LoVo (cell line): ENCODE measurements at regions not wholly inside any gene's neighbourhood (a gene's known extent, or its start where the extent isn't known, plus 50 kb on each side); places are given as distances from the start of the nearest gene placed in this dataset.

ENCODE experiments used
- DNase-seq: peaks from one replicate; pipeline ENCODE4 v3.0.0-alpha.2; 2016; ENCODE audit warnings: low spot score

DNA sequence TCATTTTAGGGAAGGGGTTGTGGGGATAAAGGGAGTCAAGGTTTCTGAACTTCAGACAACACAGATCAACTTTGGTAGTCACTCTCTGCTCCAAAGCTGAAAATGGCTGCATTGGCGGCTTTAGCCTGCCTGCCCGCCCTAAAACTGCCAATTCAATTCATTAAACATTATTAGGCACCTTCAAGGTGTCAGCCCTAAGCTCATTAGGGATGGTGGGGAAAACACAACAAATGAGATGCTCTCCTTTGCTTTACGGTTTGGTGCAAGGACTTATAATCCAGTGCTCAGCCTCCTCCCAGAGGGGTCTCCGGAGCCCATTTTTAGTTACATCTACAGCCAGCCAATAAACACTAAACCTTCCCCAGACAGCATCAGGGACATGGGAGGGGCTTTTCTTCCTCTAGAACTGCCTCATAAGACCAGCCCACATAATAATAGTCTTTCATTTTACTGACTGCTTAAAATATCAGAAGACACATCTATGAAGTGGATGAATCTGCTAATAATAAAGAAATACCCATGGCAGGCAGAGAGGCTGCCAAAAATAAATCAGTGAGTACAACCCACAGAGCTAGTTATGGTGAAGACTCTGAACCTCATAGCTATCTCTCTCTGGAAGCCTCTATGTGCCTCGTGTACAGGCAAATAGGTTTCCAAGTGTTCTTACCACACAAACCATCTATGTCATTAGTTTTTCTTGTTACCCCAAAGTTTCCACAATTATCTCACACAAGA is 102.8 kb upstream of the NCAM1 start:
- no peak for DNase-seq

DNA sequence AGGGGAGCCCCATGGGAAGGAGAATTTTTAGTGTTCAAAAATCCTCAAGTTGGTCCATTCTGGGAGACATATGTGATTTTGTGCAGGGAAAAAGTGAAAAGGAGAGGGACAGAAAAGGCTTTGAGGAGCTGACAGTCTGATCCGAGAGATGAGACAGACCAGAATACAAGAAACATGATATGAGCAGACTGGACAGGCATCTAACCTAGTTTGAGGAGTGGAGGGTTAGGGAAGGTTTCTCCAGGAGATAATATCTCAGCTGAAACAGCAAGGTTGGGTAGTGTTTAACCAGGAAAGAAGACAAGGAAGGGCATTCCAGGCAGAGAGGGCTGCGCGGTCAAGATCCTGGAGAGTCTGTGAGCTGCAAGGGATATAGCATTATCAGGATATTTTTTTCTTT is 101.4 kb upstream of the NCAM1 start:
- no peak for DNase-seq

DNA sequence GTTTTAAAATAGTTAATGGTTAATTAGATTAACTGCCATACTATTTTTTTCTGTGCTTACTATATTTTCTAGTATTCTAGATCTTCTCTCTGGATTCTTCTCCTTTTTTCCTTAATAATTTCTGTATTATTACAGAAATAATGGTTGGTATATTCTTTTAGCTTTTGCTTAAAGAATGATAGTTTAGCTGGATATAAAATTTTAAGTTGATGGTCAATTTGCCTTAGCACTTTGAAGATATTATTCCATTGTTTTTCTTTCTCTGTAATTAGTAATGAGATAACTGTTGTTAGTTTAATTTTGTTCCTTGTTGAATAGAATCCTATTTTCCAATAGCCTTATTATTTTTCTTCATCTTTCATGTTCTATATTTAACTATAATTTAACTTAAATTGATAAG is 99.9 kb upstream of the NCAM1 start:
- no peak for DNase-seq

DNA sequence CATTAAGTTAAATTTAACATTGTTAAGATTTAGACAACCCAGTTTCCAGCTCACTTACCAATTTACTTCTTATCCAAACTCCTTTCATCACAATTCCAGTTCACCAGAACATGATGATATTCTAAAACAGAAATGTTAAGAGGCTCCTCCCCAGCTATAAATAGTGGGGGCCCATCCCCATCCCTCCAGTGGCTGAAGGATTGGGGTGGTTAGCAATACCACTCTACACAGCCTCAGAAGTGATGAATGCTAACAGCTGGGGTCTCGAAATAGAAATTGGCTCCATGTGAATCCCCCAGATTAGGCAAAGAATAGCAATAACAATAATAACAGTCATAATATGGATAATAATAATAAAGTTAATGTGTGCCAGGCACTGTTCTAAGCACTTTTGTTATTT is 97.9 kb upstream of the NCAM1 start:
- DNase-seq: no peak

DNA sequence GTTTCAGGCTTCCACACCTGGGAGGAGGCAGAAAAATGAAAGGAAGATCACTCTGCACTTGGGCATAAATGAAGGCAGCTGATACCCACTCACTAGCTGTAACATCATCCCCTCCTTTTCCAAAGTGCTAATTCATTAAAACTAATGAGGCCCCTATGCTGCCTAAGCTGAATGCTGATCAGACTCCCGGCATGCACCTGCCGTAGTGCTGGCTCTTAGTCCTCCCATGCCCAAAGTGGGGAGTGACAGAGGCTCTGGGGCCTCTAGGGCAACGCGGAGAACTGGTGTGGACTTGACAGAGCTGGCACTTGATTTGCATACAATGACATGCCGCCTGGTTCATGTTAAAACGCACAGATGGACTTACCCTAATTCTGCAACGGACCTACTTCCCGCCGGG is 96.5 kb upstream of the NCAM1 start:
- no peak for DNase-seq

DNA sequence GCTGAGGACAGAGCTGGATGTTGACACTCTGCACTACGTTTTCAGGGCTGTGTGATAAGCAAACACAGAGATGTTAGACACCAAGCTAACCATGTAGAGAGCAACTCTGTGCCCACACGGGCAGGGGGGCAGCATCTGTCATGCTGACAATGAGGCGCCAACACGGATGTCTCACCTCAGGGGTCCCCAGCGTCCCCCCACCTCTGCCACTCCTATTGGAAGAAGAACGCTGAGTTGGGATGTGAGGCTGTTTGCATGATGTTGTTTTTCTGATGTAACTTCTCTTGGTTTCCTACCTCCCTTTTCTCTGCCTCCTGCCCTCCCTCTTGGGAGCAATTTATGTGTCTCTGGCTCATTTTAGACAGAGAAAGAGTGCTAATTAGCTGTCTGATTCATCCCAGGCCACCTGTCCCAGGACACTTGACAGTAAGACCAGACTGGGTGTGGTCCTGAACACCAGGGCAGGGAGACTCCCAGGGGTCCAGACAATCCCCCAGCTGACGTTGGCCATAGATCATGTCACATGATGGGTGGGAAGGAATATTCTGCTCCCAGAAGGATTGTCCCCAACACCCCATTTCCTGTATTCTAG is 89.2 kb upstream of the NCAM1 start:
- no peak for DNase-seq

DNA sequence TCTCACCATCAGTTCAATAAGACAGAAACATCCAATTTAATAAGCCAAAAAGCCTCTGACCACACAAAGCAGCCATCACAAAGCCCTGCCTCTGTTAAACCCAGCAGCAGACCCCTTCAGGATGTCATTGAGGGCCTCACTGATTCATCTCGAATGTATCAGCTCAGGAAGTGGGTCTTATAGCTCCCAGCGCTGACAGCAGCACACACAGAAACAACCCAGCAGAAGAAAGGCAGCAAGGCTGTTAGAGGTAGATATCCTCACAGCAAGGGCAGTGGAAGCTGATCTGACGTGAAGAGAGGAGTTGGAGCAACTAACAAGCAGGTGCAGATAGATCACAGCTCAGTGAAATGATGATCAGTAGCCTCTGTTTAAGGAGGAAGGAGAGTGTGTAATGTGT is 86.2 kb upstream of the NCAM1 start:
- DNase-seq: no peak

DNA sequence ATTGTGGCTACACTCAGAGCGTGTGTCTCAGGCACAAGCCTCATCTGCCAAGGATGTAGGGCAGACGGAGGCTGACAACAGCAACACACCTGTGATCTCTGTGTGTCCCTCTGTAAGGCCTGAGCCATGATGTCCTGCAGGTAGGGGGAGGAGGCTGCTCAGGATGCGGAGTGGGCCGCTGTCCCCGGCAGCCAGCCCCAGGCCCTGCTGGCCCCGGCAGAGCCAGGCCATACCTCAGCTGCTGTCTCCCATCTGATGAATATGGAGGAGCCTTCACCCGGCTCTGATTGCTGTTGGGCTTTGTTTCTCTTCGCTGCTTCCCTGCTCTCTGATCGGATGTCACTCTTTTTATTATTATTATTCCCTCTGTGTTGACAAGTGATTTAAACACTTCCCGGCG is 83.6 kb upstream of the NCAM1 start:
- DNase-seq: no peak

DNA sequence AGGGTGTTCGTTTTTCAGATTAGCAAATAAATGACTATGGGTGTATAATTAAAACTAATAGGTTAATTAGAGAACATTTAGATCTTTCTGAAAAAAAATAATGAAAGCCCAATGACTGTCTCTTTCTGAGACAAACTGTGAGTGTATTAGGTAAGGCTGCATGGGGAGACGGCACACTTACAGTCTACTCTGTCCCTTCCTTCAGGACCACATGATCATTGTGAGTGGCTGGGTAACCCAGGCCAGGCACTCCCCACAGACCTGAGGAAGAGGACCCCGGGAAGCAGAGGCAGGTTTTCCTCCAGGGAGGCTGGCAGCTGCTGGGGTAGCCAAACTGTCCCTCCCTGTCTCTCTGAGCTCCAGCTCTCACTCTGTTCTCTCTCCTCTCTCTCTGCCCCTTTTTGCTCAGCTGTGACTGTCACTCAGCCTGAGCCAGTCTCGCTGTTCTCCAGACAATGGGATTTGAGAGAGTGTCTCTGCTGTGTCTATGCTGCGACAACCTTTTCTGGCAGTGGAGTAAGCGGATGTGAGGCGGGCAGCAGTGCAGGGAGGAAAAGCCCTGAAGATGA is 83.1 kb upstream of the NCAM1 start:
- no peak for DNase-seq

DNA sequence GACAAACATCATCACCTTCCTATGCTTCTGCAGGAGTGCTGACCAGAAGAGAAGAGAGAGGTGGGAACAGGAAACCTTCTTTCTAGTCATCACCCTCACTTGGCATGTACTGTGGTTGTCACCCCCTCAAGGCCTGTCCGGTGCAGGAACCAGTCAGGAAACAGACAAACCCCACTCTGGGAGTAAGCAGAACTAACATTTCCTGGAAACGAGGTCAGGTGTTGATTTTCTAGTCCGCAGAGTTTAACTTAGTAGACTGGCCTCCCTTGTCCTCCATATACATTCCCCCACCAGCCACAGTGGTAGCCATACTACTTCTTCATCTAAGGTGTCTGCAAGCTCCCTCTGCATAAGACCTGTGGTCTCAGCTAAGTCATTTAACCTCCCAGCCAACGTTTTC is 80.7 kb upstream of the NCAM1 start:
- no peak for DNase-seq

DNA sequence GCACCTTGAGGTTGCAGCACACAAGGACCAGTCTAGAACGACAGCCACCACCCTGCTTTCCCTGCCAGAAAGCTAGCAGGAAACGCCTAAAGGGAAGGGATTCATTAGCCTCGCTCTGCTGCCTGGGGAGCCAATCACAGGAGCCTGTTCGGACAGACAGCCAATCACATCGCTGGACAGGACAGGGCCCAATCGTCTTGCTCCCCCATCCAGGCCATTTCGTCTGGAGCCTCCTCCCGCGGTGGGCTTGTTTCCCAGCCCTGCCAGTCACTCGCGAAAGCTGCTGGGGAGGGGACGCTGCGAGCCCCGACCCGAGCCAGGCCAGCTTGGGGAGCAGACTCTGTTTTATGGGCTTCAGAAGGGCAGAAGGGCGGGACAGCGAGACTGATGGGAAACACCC is 79.8 kb upstream of the NCAM1 start:
- no peak for DNase-seq

DNA sequence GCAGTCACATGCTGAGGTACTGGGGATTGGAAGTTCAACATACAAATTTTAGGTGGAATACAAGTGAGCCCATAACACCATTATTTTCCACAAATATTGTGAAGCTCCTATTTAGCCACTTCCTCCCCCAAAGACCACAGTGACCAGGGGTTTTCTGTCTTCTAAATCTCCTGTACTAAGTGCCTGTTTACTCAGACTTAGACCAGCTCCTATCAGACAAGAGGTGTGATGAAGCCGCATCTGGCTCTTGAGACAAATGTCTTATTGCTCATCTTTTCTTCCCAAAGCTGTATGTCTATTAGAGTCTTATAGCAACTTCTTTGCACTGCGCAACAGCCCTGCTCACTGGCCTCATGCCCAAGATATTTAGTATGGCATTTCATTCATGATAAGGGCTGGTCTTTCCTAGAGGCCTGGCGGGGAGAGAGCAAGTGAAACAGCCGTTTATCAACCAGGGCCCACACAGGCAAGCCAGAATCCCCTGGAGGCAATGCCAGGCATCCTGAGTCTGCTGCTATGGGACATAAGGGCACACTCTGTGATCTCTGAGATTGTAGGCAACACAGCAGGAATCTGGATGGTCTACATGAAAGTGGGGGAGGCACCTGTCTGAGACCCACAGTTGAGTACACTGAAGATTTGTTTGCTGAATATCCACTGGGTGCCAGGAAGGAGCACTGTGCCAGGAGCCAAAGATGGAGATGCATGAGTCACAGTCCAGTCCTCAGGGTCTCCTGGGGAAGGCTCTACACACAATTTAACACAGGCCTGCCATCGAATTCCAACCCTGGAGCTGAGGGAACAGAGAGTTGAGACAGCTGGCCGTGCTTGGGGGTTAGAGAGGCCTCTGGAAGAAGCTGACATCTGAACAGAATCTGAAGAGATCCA is 78.5 kb upstream of the NCAM1 start:
- no peak for DNase-seq

DNA sequence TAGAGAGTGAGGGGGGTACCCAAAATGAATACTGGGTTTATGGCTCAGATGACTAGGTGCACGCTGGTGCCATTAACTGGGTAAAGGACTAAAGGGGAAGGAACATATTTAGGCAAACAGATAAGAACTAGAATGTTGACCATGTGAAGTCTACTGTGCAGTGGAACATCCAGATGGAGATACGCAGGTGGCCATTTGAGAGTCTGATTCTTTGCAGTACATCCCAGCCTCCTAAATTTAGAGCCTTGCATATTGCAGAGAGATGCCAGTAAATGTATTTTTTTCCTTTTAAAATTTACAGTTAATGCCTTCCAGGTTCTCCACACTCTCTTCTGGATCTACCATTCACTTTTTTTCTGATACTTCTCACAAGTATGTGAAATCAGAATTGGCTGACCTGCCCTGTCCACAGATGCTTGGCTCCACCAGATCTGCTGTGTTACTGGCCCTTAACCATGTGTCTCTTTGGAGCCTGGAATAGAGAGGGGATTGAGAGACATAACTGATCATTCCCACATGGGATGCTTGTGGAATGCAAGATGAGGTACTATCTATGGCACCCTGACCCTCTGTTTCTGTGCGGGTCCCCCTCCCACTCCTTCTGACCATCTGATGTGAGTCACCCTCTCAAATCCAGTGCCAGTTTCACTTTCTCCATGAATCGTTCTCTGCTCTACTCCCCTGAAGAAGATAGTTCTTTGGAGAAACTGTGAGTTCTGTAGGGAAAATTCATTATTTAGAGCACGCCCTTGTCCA is 77.0 kb upstream of the NCAM1 start:
- no peak for DNase-seq

DNA sequence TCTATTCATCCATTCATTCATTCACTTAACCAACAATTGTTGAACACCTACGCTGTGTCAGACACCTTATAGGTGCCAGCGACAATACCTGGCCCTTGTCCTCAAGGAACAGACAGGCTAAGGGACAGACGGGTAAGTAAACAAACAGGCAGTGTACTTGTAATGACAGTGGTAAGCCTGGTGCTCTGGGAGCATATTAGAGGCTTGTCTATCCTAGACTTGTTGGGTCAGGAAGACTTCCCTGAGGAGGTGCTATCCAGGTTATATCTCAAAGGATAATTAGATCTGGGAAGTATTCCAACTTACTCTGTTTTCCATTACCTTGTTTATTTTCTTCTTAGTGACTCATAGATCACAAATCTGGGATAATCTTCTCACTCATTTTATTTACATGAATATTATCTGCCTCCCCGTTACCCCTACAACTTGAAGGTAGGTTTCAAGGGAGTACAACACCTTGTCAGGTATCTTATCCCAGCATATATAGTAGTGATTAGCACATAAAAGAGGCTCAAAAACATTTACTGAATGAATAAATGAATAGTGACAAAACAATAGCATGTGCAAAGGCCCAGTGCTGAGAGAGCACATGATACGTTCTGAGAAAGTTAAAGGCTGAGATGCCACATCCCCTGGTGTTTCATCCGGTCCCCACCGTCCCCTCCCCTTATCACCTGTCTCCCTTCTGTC is 75.3 kb upstream of the NCAM1 start:
- DNase-seq: peak; percentile 23

DNA sequence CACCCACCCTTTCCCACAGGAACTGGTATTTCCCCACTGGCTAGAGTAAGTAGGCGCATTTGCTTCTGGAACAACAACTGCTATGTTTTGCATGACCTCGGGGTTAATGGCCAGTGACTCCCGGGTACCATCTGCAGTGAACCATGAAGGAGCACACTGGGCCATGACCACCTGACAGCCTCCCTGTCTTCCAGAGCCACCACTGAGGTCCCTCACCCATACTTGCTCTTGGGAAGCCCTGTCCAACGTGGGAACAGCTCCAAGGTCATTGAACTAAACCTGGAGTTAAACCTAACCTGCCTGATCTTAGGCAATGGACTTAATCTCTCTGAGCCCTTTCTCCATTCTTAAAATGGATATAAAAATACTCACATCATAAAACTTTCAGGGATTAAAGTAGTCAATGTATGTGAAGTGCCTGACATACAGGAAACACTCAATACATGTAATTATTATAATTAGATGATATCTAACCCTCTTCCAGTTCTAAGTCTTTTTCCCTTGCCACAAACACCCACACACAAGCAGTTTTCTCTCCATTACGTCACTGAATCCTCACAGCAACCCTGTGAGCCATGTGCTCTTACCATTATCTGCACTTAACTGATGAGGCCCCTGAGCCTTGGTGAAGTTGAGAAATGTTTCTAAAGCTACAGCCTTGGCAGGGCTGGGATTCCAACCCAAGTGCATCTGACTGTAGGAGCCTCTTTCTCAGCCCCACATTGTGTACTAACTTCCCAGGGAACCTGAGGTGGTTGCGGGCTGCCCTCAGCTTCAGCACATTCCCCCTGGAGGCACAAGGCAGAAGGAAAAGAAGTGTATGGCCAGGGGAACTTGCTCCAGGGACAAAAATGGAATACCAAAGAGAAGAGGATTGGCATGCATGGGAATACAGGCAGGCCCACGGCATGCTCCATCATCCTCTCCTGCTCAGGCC is 74.5 kb upstream of the NCAM1 start:
- DNase-seq: no peak

DNA sequence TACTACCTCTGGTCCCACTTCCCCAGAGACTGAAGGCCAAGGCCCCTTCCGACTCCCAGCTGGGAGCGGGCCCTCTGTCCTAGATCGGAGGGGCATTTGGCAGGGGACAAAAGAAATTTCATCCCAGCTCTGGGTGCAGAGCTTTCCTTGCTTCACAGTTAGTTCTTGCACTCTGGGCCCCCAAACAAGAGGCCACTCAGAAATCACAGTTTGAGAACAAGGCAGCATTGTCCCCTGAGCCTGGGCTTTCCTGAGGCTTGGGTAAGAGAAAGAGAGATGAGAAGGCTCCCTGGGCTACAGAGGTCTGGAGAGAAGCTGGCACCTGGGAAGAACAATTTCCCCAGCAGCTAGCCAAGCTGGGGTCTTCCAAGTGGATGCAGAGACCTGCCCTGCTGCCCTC is 71.8 kb upstream of the NCAM1 start:
- DNase-seq: no peak

DNA sequence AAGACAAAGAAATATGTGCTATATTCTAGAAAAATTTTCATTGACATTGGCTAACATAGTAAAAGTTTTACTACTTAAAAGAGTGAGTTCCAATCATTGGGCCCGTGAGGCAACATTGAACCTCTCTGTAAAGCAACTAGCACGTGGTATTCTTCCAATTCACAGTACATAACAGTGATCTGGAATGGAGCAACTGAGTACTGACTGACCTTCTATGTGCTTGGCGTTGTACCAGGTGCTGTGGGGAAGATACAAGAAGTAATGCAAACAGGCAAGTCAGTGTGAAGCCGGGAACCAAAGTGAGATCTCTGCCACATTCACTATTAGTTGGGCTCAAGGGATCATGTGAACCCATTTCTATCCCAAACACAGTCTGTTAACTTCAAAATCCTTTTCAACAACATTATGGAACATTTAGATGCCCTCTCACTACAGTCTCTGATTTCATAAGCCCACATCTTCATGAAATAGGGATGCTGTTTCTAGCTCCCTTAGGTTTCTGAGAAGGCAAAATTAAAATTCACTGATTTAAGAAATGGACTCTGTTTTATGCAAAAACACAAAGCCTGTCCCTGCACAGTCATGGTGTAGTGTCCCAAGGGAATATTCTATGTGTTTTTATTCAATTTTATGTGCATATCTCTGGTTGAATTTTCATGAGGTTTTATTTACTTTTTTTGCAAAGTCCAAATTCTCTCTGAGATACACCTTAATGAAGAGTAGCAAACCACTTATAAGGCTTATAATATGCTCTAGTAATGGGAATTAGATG is 61.8 kb upstream of the NCAM1 start:
- DNase-seq: no peak

DNA sequence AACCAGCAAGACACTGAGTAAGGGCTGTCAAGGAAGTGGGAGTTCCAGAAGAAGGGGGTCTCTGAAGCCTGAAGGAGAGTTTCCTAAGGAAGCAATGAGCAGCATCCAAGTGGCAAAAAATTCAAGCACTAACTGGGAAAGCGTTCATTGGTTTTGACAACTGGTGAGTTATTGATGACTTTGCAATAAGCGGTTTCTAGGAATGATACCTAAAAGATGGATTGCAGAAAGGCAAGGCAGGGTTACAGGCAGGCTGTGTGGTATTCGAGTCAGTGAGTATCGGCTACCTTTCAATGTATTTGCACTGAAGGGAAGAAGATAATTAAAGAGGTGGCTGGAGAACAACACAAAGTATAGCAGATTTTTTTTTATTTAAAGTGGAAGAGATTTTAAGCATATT is 59.3 kb upstream of the NCAM1 start:
- no peak for DNase-seq

DNA sequence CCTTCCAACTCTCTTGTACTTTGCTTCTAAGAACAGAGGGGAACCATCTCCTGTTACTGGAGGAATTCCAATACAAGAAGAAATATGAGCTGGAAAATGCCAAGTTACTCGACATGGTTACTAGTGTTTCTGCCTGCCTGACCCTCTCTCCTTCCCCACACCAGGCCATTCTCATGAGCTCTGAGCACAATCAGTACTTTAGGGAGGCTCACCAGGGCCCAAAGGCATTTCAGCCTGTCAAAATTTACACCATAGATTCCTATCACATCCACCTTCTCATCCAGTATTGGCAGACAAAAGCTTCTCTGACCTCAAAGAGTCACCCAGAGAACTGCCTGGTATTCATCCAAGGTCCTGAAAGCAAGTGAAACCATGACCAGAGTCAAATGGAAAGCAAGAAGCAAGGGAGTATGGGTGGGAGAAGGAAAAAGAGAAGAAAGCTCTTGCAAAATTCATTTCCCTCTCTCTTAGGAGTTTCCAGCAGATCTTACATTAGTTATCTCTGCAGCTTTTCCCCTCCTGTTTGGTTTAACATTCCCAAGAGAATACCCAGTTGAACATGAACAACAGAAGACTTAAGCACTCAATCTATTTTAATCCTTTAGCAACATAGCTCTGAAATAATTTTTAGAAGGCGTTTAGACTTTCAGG is 58.7 kb upstream of the NCAM1 start:
- no peak for DNase-seq
